ENCODE measurements at regions not wholly inside any gene's neighbourhood (a gene's known extent, or its start where the extent isn't known, plus 50 kb on each side); places are given as distances from the start of the nearest gene placed in this dataset.

GRCh38 chr10:124305131-124305530 lies 113.6 kb downstream of the OAT start:
- dilution Hi-C loops (cut with MboI; ENCODE audit: extremely low pct_ligation_motif_present, low sequenced_read_pairs) = no loop called here
- H3K4me2 ChIP-seq (ENCODE audit: control insufficient read depth, extremely low read depth, insufficient read depth, low read depth, low read length) = no peak overlapping the region
- H3K4me3 ChIP-seq (ENCODE audit: control insufficient read depth in 2 of 3, extremely low read depth in 1 of 3, insufficient read depth in 2 of 3, low read depth in 1 of 3, low read length in 3 of 3) = no peak overlapping the region
- no peak overlapping the region for H3K9ac ChIP-seq (ENCODE audit: control insufficient read depth, extremely low read depth, insufficient read depth, low read length)
- no peak overlapping the region for H2AFZ ChIP-seq (ENCODE audit: control insufficient read depth, low read length)
- H3K36me3 ChIP-seq (ENCODE audit: control insufficient read depth in 2 of 2, extremely low read depth in 1 of 2, insufficient read depth in 2 of 2, low read length in 2 of 2) = no peaks in the 10 kb centered on the region
- H4K20me1 ChIP-seq (ENCODE audit: control insufficient read depth, extremely low read depth, insufficient read depth, low read length) = no peaks in the 10 kb centered on the region
- H3K9me1 ChIP-seq (ENCODE audit: control insufficient read depth, extremely low read depth, insufficient read depth, low read length) = no peaks in the 10 kb centered on the region
- peaks cover 9% of the 10 kb centered on the region for H3K27me3 ChIP-seq (ENCODE audit: control insufficient read depth, extremely low read depth, insufficient read depth, low read length)
- peaks cover 8% of the 10 kb centered on the region for H3K9me3 ChIP-seq (ENCODE audit: control insufficient read depth, low read depth, low read length)
- H3K79me2 ChIP-seq (ENCODE audit: control insufficient read depth, insufficient read depth, low read length) = no peaks in the 10 kb centered on the region
- no peak for DNase-seq (ENCODE audit: low read depth, low spot score)
- no peak for TF ChIP-seq EZH2 (IDR thresholded peaks at IDR 0.05; ENCODE audit: low read length)
- TF ChIP-seq CTCF (optimal IDR thresholded peaks at IDR 0.05 in 1 of 3, IDR thresholded peaks at IDR 0.05 in 1 of 3, conservative IDR thresholded peaks at IDR 0.05 in 1 of 3; ENCODE audit: extremely low read depth in 1 of 3, insufficient read depth in 2 of 3, low read length in 3 of 3) = no peak
- no peak overlapping the region for H3K27ac ChIP-seq (ENCODE audit: control insufficient read depth, insufficient read depth, low read length)
- no peaks in the 10 kb centered on the region for H3K4me1 ChIP-seq (ENCODE audit: control insufficient read depth, extremely low read depth, insufficient read depth, low read length)
- no peak for FAIRE-seq

GRCh38 chr10:124303662-124304418 lies 114.9 kb downstream of the OAT start:
- Histone ChIP-seq H3K4me1 (ENCODE audit: control insufficient read depth, extremely low read depth, insufficient read depth, low read length) (peaks cover 11% of the 10 kb centered on the region), H3K4me2 (ENCODE audit: control insufficient read depth, extremely low read depth, insufficient read depth, low read depth, low read length) (no peak overlapping the region)
- FAIRE-seq = no peak

More at GRCh38 chr10:124303662-124304418, 114.9 kb downstream of the OAT start:
- Histone ChIP-seq H3K27ac (ENCODE audit: control insufficient read depth, insufficient read depth, low read length) (no peak overlapping the region), H3K4me3 (ENCODE audit: control insufficient read depth in 2 of 3, extremely low read depth in 1 of 3, insufficient read depth in 2 of 3, low read depth in 1 of 3, low read length in 3 of 3) (no peak overlapping the region), H3K36me3 (ENCODE audit: control insufficient read depth in 2 of 2, extremely low read depth in 1 of 2, insufficient read depth in 2 of 2, low read length in 2 of 2) (no peaks in the 10 kb centered on the region), H3K9me1 (ENCODE audit: control insufficient read depth, extremely low read depth, insufficient read depth, low read length) (no peaks in the 10 kb centered on the region), H2AFZ (ENCODE audit: control insufficient read depth, low read length) (no peak overlapping the region), H4K20me1 (ENCODE audit: control insufficient read depth, extremely low read depth, insufficient read depth, low read length) (no peaks in the 10 kb centered on the region), H3K27me3 (ENCODE audit: control insufficient read depth, extremely low read depth, insufficient read depth, low read length) (peaks cover 9% of the 10 kb centered on the region), H3K9ac (ENCODE audit: control insufficient read depth, extremely low read depth, insufficient read depth, low read length) (no peak overlapping the region), H3K9me3 (ENCODE audit: control insufficient read depth, low read depth, low read length) (peaks cover 8% of the 10 kb centered on the region), H3K79me2 (ENCODE audit: control insufficient read depth, insufficient read depth, low read length) (no peaks in the 10 kb centered on the region)
- no peak for DNase-seq (ENCODE audit: low read depth, low spot score)
- dilution Hi-C loops (cut with MboI; ENCODE audit: extremely low pct_ligation_motif_present, low sequenced_read_pairs) = no loop called here
- no peak for TF ChIP-seq EZH2 (IDR thresholded peaks at IDR 0.05; ENCODE audit: low read length)
- no peak for TF ChIP-seq CTCF (optimal IDR thresholded peaks at IDR 0.05 in 1 of 3, IDR thresholded peaks at IDR 0.05 in 1 of 3, conservative IDR thresholded peaks at IDR 0.05 in 1 of 3; ENCODE audit: extremely low read depth in 1 of 3, insufficient read depth in 2 of 3, low read length in 3 of 3)
